IMR-90 (cell line): ENCODE measurements at regions not wholly inside any gene's neighbourhood (a gene's known extent, or its start where the extent isn't known, plus 50 kb on each side); places are given as distances from the start of the nearest gene placed in this dataset.

Experiments
- ATAC-seq: fragments of 200-7000 bp; cut with Tn5 transposase; 2 replicates; pipeline ENCODE4 v1.9.1; 2020; ENCODE audit warnings: low read depth, mild to moderate bottlenecking, moderate library complexity
- BruUV-seq: library from RNA; stranded (reverse); fragments of 400-500 nt; replicated peaks from 2 replicates; lab custom pipeline; 2021; lab: Mats Ljungman, UMichigan
- CTCF ChIA-PET: fragments of 300-600 bp; formaldehyde crosslinking; extraction: SDS; loops from one replicate; lab custom pipeline; 2021; ENCODE audit warnings: antibody characterized with exemption; lab: Yijun Ruan, JAX
- POLR2A ChIA-PET: fragments of 300-600 bp; sonication (Branson Sonifier 250); formaldehyde crosslinking; loops from one replicate; lab custom pipeline; 2022; ENCODE audit warnings: antibody characterized with exemption; ENCODE audit not compliant: unreplicated experiment; lab: Charles Lee
- DNase-seq: peaks from one replicate; pipeline ENCODE4 v3.0.0; 2013
- H2AFZ ChIP-seq: replicated peaks from 2 replicates; pipeline ENCODE3; 2013; ENCODE audit warnings: low read length, mild to moderate bottlenecking; ENCODE audit not compliant: poor library complexity
- H2AK5ac ChIP-seq: 2 replicates; pipeline ENCODE4 v1.6.1; 2013; ENCODE audit warnings: low read depth, low read length, inconsistent platforms
- H2AK9ac ChIP-seq: replicated peaks from 2 replicates; pipeline ENCODE3; 2013; ENCODE audit warnings: mild to moderate bottlenecking, low read depth, low read length, moderate library complexity; ENCODE audit not compliant: poor library complexity
- H2BK120ac ChIP-seq: 2 replicates; pipeline ENCODE4 v1.6.1; 2013; ENCODE audit warnings: low read depth, low read length, inconsistent platforms
- H2BK15ac ChIP-seq: 3 replicates; pipeline ENCODE4 v1.6.1; 2013; ENCODE audit warnings: low read depth, low read length, inconsistent platforms
- H2BK20ac ChIP-seq: 2 replicates; pipeline ENCODE4 v1.6.1; 2013; ENCODE audit warnings: low read depth, mild to moderate bottlenecking, inconsistent platforms, low read length, moderate library complexity
- H2BK5ac ChIP-seq: 2 replicates; pipeline ENCODE4 v1.6.1; 2013; ENCODE audit warnings: mild to moderate bottlenecking, low read depth, low read length, inconsistent platforms; ENCODE audit not compliant: poor library complexity, severe bottlenecking
- H3K14ac ChIP-seq: replicated peaks from 2 replicates; pipeline ENCODE4 v1.6.1; 2013; ENCODE audit warnings: low read depth, low read length, inconsistent platforms
- H3K18ac ChIP-seq: 2 replicates; pipeline ENCODE4 v1.6.1; 2013; ENCODE audit warnings: low read depth, low read length, control low read depth
- H3K23ac ChIP-seq: 2 replicates; pipeline ENCODE4 v1.6.1; 2013; ENCODE audit warnings: low read depth, low read length, inconsistent platforms
- H3K27ac ChIP-seq: 2 replicates; pipeline ENCODE4 v1.5.1; 2013; ENCODE audit warnings: mild to moderate bottlenecking, control low read depth, low read length; ENCODE audit not compliant: insufficient read depth
- H3K27me3 ChIP-seq: 2 replicates; pipeline ENCODE4 v1.6.1; 2013; ENCODE audit warnings: low read length; ENCODE audit not compliant: control insufficient read depth, insufficient read depth
- H3K36me3 ChIP-seq: 2 replicates; pipeline ENCODE4 v1.6.1; 2013; ENCODE audit warnings: low read length, mixed read lengths; ENCODE audit not compliant: control insufficient read depth, insufficient read depth
- H3K4ac ChIP-seq: 2 replicates; pipeline ENCODE4 v1.6.1; 2013; ENCODE audit warnings: low read depth, low read length, inconsistent platforms
- H3K4me1 ChIP-seq: 2 replicates; pipeline ENCODE4 v1.6.1; 2013; ENCODE audit warnings: low read length, mixed read lengths; ENCODE audit not compliant: control insufficient read depth, insufficient read depth
- H3K4me2 ChIP-seq: 2 replicates; pipeline ENCODE4 v1.6.1; 2013; ENCODE audit warnings: low read depth, mild to moderate bottlenecking, control low read depth, low read length, moderate library complexity
- H3K4me3 ChIP-seq: 2 replicates; pipeline ENCODE4 v1.5.1; 2013; ENCODE audit warnings: low read depth, mild to moderate bottlenecking, control low read depth, low read length, moderate library complexity; ENCODE audit not compliant: insufficient read depth
- H3K56ac ChIP-seq: 2 replicates; pipeline ENCODE4 v1.6.1; 2013; ENCODE audit warnings: low read length, inconsistent platforms; ENCODE audit not compliant: insufficient read depth; ENCODE audit errors: extremely low read depth
- H3K79me1 ChIP-seq, 2 experiments: 2 replicates each; pipeline ENCODE4 v1.6.1; 2013; ENCODE audit warnings: low read length in 2 of 2, inconsistent platforms in 1 of 2, low read depth in 1 of 2
- H3K9ac ChIP-seq: 2 replicates; pipeline ENCODE4 v1.6.1; 2013; ENCODE audit warnings: low read depth, low read length, control low read depth
- H3K9me1 ChIP-seq: 2 replicates; pipeline ENCODE4 v1.6.1; 2013; ENCODE audit warnings: low read length, inconsistent platforms; ENCODE audit not compliant: insufficient read depth
- H3K9me3 ChIP-seq: 2 replicates; pipeline ENCODE4 v1.6.1; 2013; ENCODE audit warnings: low read length; ENCODE audit not compliant: control insufficient read depth, insufficient read depth
- H4K20me1 ChIP-seq: 2 replicates; pipeline ENCODE4 v1.6.1; 2013; ENCODE audit warnings: low read length, inconsistent platforms; ENCODE audit not compliant: insufficient read depth
- H4K5ac ChIP-seq: 2 replicates; pipeline ENCODE4 v1.6.1; 2013; ENCODE audit warnings: mild to moderate bottlenecking, low read depth, low read length, control low read depth
- H4K8ac ChIP-seq, 2 experiments: 2 replicates each; pipeline ENCODE4 v1.6.1; 2013; ENCODE audit warnings: low read depth in 2 of 2, low read length in 2 of 2, control low read depth in 1 of 2, inconsistent platforms in 1 of 2
- H4K91ac ChIP-seq: 2 replicates; pipeline ENCODE4 v1.6.1; 2013; ENCODE audit warnings: low read depth, low read length, inconsistent platforms; ENCODE audit not compliant: insufficient read depth
- CEBPB ChIP-seq: IDR thresholded peaks from 2 replicates; pipeline ENCODE4 v1.6.1; 2012; ENCODE audit warnings: low read depth, low read length, improper control_type of control experiment
- WGBS, 2 experiments: methylation state at CpG; one replicate each; pipeline versions ENCODE4 v1.1.5 to v1.1.7; 2013; ENCODE audit warnings: missing lambda C conversion rate in 2 of 2; ENCODE audit not compliant: insufficient read length in 1 of 2; ENCODE audit errors: extremely low coverage in 2 of 2; 5-methylcytosine and 5-hydroxymethylcytosine counted together
- dilution Hi-C: fragments of 300-500 bp; cut with HindIII; formaldehyde crosslinking; loops from one replicate; pipeline ENCODE4 v1.14.3; 2018; ENCODE audit warnings: low sequenced_read_pairs; ENCODE audit not compliant: unreplicated experiment
- in situ Hi-C: fragments of 300-500 bp; cut with MboI; formaldehyde crosslinking; loops from 3 replicates; pipeline ENCODE4 v1.14.3; 2019; ENCODE audit warnings: low sequenced_read_pairs, inconsistent platforms, mixed read lengths
- intact Hi-C: fragments of 100-400 bp; cut with micrococcal nuclease; formaldehyde crosslinking; loops from 2 replicates; pipeline ENCODE4 v1.10.0; 2022

DNA sequence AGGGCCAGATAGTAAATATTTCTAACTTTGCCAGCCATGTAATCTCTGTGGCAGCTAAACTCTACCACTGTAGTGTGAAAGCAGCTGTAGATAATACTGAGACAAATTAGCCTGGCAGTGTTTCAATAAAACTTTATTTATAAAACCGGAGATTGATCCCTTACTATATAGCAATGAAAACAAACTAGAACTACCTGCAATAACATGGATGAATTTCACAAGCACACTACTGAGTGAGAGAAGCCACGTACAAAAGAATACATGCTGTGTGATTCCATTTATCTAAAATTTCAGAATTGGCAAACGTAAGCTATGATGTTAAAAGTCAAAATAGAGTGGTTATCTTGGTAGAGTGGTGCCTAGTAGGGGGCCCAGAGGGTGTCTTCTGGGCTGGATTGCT, 198.7 kb upstream of the SGK1 start:
- in situ Hi-C loops: no loop called here
- no peak overlapping the region for H3K4me2 ChIP-seq
- H2BK20ac ChIP-seq: no peak overlapping the region
- ATAC-seq (no peak), DNase-seq (no peak)
- H3K9ac ChIP-seq: no peak overlapping the region
- no peak overlapping the region for H3K4me3 ChIP-seq
- H4K20me1 ChIP-seq: no peaks in the 10 kb centered on the region
- no peaks in the 10 kb centered on the region for H3K36me3 ChIP-seq
- H3K18ac ChIP-seq: no peak overlapping the region
- peaks cover 16% of the 10 kb centered on the region for H3K4me1 ChIP-seq
- no peak overlapping the region for H2BK5ac ChIP-seq
- H2BK15ac ChIP-seq: no peak overlapping the region
- H3K27ac ChIP-seq: no peak overlapping the region
- no TSS peak for BruUV-seq
- dilution Hi-C loops: no loop called here
- H4K5ac ChIP-seq: no peak overlapping the region
- H3K23ac ChIP-seq: no peak overlapping the region
- no peak overlapping the region for H2AFZ ChIP-seq
- H3K9me1 ChIP-seq: 0 out of 2 replicates have a peak, but pooled peaks cover 3% of the 10 kb centered on the region
- intact Hi-C loops: no loop called here
- H2BK120ac ChIP-seq: no peak overlapping the region
- ChIA-PET CTCF (no interaction called here), POLR2A (no interaction called here)
- no peak overlapping the region for H4K8ac ChIP-seq
- no peak overlapping the region for H3K4ac ChIP-seq
- no peak overlapping the region for H4K91ac ChIP-seq
- no peaks in the 10 kb centered on the region for H3K27me3 ChIP-seq
- no peaks in the 10 kb centered on the region for H3K9me3 ChIP-seq
- H2AK9ac ChIP-seq: no peak overlapping the region
- H2AK5ac ChIP-seq: no peak overlapping the region
- H3K79me1 ChIP-seq: no peaks in the 10 kb centered on the region
- H3K56ac ChIP-seq: no peak overlapping the region
- H3K14ac ChIP-seq: no peak overlapping the region
- no CpG with 5 or more reads among the region's 3 CpGs for WGBS, 2 experiments
- no peak for TF ChIP-seq CEBPB
